ENCODE measurements at regions not wholly inside any gene's neighbourhood (a gene's known extent, or its start where the extent isn't known, plus 50 kb on each side); places are given as distances from the start of the nearest gene placed in this dataset.
"Not testable (repeated sequence)": the region's sequence is repeated elsewhere in the genome, so short reads cannot be mapped to it uniquely, and the experiment has no call there.

DNA sequence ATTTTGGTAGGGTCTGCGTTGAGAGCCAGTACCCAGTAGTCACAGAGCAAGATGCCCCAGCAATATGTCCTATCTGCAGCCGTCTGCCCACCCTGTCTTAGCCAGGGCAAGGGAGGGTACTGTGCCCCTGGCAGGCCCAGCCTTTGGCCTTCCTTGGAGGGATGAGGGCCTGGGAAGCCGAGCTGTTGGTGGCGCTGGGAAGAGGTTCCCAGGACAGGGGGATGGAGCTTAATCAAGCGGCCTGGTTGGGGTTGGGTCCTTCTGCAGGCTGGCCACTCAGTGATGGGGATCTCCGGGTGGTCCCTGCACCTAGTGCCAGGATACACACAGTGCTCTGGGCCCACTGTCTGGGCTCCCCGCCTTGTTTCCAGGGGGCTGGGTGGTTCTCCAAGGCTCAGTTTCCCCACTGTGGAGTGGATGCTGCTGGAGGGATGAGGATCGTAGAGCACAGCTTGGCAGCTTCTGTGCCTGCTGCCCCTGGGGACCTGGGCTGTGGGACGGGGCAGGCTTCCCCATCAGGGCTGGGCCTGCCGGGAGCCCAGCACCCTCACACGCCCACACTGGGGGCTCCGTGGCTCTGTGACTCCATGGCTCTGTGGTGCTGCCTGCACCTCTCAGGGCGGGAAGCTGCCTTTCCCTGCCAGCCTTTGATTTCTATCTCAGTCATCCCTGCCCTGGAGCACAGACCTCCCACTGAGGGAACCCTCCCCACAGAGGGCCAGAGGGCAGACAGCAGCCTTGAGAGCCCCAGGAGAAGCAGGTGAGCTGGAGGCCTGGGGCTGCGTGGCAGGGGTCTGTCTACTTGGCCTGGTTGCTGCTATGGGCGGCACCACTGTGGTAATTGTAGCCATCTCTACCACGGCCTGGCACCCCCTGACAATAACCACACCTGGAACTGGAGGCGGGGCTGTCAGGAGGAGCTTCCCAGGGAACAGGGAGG is 357.0 kb downstream of the TMEM121 start:
- TF ChIP-seq, protein P1, sequence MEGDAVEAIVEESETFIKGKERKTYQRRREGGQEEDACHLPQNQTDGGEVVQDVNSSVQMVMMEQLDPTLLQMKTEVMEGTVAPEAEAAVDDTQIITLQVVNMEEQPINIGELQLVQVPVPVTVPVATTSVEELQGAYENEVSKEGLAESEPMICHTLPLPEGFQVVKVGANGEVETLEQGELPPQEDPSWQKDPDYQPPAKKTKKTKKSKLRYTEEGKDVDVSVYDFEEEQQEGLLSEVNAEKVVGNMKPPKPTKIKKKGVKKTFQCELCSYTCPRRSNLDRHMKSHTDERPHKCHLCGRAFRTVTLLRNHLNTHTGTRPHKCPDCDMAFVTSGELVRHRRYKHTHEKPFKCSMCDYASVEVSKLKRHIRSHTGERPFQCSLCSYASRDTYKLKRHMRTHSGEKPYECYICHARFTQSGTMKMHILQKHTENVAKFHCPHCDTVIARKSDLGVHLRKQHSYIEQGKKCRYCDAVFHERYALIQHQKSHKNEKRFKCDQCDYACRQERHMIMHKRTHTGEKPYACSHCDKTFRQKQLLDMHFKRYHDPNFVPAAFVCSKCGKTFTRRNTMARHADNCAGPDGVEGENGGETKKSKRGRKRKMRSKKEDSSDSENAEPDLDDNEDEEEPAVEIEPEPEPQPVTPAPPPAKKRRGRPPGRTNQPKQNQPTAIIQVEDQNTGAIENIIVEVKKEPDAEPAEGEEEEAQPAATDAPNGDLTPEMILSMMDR (conservative IDR thresholded peaks at IDR 0.05), result no peak
- H3K27ac ChIP-seq, result no peak overlapping the region

DNA sequence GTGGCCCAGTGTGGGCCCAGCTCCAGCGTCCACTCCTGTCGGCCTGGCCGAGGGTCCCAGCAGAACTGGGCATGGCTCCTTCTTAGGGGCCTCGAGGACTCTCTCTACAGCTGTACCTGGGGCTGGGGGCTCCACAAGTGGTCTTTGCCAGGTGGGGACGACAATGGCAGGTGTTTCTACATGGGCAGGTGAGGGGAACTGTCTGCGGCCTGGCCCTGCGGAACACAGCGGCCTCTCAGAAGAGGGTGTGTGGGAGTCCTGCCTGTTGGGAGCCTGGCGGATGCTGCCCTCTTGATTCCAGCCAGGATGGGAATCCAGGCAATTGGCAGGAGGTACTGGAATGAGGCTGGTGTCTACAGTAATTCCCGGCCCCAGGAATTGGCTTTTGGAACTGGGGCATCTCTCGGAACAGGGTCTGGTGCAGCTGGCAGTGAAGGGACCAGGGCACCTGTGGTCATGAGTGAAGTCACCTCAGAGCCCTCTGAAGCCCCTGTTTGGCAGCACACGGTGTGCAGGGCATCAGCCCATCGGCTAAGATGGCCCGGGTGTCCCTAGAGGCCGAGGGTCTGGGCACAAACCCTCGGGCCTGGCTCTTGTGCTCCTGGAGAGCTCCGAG is 357.9 kb downstream of the TMEM121 start:
- not testable (repeated sequence) for H3K27ac ChIP-seq

DNA sequence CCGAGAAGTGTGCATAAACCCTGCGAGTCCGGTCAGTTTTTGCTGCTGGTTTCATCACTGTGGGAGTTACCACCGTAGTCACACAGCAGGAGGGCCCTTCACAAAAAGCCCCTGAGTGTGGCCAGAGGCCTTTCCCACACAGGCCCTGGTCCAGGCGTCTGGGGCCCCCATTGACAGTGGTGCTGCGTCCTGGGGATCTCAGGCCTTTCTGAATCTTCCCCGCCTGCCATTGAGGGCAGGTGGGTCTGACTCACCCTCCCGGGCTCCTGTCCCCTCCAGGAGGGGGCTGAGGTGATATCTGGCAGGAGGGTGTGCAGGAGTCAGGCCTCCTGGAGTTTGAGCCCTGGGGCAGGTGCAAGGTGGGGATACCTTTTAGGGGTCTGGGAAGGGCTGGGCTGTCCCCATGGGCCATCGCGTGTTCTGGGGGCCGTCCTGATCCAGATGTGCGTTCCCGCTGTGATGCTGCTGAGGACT is 358.5 kb downstream of the TMEM121 start:
- H3K27ac ChIP-seq, result no peak overlapping the region
- TF ChIP-seq, protein P1 (conservative IDR thresholded peaks at IDR 0.05), result no peak

DNA sequence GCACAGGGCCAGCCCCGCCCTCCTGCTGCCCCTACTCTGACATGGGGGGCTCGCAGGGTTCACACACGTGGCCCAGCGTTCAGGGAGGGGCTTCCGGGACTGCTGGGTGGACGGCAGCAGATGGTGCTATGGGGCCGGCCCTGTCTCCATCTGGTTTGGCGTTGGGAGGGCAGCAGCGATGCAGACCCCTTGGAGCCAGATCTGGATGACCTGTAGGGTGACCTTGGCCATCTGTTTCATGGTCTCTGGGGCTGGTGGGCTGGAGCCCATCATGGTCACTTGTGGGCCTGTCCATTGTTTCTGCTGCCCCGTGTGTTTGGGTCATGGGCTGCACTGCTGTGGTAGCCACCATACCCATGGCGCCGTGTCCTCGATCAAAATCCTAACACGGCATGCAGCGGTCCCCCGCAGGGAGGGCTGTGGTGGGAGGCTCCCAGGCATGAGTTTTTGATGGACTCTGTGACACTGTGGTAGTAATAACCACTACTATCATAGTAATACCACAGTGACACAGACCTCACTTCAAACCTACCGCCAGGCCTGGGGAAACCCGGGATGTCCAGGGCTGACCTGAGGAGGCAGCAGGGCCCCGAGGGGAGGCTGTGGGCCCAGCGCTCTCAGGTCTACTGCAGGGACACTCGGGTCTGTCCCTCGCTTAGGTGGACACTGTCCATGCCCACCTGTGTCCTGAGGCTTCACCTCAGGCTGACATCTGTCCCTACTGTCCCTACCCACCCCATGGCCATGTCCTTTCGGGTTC is 359.4 kb downstream of the TMEM121 start:
- no peak overlapping the region for H3K27ac ChIP-seq
- TF ChIP-seq, protein P1 (conservative IDR thresholded peaks at IDR 0.05), result no peak

DNA sequence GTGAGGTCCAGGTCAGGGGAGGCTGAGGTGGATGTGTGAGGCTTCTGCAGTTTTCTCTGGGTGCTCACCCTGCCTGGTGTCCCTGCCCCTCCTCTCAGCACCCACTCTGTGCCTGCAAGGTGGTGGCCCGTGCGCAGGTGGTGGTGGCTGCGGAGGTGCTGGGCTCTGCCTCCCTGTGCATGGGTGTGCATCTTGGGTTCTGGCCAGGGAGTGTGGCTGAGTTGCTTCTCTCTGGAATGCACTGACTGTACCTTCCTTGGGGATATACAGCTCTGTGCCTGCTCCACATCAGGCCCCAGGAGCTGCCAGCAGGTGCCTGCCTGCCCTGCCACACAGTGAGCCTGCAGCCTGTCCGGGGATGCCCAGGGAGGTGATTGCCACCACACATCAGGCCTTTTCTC is 360.4 kb downstream of the TMEM121 start:
- not testable (repeated sequence) for H3K27ac ChIP-seq

DNA sequence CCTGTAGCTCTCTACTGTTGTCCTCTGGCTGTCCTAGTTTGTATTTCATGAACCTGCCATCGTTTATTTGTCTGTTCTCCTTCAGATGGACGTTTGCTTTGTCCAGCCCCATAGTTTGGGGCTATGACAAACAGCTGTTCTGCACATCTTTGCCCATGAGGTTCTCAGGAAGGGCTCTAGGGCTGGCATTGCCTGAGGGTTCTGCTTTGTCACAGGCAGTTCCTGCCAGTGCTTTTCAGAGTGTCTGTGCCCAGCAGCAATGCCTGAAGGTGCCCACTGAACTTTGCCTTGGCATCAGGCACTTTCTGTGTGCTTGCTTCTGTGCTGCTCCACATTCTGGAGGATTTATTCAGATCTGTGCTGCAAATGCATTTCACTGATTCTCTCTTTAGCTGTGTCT is 361.3 kb downstream of the TMEM121 start:
- TF ChIP-seq, protein P1 (conservative IDR thresholded peaks at IDR 0.05), result no peak
- no peak overlapping the region for H3K27ac ChIP-seq

DNA sequence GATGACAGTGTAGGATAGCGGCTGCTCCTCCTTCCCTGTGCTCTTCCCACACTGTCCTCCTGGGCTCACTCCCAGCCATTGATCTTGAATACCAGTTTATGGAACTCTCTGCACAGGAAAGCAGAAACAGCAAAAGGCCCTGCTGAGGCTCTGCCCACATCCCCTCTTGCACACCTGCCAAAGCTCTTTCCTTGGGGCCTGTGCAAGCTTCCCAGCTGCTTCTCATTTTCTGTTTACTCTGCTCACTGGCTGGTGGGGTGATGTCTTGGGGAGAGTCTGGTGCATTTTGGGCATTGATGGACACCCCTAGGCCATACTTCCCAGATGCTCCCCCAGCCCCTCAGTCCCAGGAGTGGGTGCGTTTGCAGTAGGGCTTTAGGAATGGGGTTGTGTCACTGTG is 361.8 kb downstream of the TMEM121 start:
- TF ChIP-seq, protein P1 (conservative IDR thresholded peaks at IDR 0.05), result no peak

More for the DNA sequence above, 361.8 kb downstream of the TMEM121 start:
- no peak overlapping the region for H3K27ac ChIP-seq

Measured in VCaP (cell line).